GM23248 (cell line): ENCODE measurements at regions not wholly inside any gene's neighbourhood (a gene's known extent, or its start where the extent isn't known, plus 50 kb on each side); places are given as distances from the start of the nearest gene placed in this dataset.

ENCODE experiments used
- DNase-seq: peaks from one replicate; pipeline ENCODE4 v3.0.0-alpha.2; 2015
- H2AFZ ChIP-seq: fragments of 200-600 bp; sonication (generic); 2 replicates; pipeline ENCODE4 v1.6.1; 2016; ENCODE audit warnings: antibody characterized with exemption
- H3F3A ChIP-seq: fragments of 200-600 bp; sonication (generic); 2 replicates; pipeline ENCODE4 v1.6.1; 2016; ENCODE audit warnings: mild to moderate bottlenecking, antibody characterized with exemption, mixed run types; ENCODE audit not compliant: insufficient read depth
- H3K27ac ChIP-seq: fragments of 200-600 bp; sonication (generic); 2 replicates; pipeline ENCODE4 v1.5.1; 2016; ENCODE audit warnings: mild to moderate bottlenecking
- H3K27me3 ChIP-seq: fragments of 200-600 bp; sonication (generic); replicated peaks from 2 replicates; pipeline ENCODE4 v1.6.1; 2016; ENCODE audit warnings: mild to moderate bottlenecking; ENCODE audit not compliant: insufficient read depth
- H3K36me3 ChIP-seq: fragments of 200-600 bp; sonication (generic); 2 replicates; pipeline ENCODE4 v1.6.1; 2016; ENCODE audit warnings: low read depth, mild to moderate bottlenecking
- H3K4me1 ChIP-seq: fragments of 200-600 bp; sonication (generic); 2 replicates; pipeline ENCODE4 v1.6.1; 2016; ENCODE audit warnings: mild to moderate bottlenecking; ENCODE audit not compliant: insufficient read depth
- H3K4me2 ChIP-seq: fragments of 200-600 bp; sonication (generic); one replicate; pipeline ENCODE4 v1.6.1; 2016; ENCODE audit warnings: mild to moderate bottlenecking; ENCODE audit not compliant: unreplicated experiment
- H3K4me3 ChIP-seq: fragments of 200-600 bp; sonication (generic); 2 replicates; pipeline ENCODE4 v1.5.1; 2016; ENCODE audit warnings: mild to moderate bottlenecking
- H3K79me2 ChIP-seq: fragments of 200-600 bp; sonication (generic); 2 replicates; pipeline ENCODE4 v1.6.1; 2016; ENCODE audit warnings: mild to moderate bottlenecking; ENCODE audit not compliant: insufficient read depth
- H3K9ac ChIP-seq: fragments of 200-600 bp; sonication (generic); 2 replicates; pipeline ENCODE4 v1.6.1; 2016; ENCODE audit warnings: mild to moderate bottlenecking
- H3K9me2 ChIP-seq: fragments of 200-600 bp; sonication (generic); 2 replicates; pipeline ENCODE4 v1.6.1; 2016; ENCODE audit warnings: mixed run types, mild to moderate bottlenecking, moderate library complexity; ENCODE audit not compliant: insufficient read depth
- H3K9me3 ChIP-seq: fragments of 200-600 bp; sonication (generic); one replicate; pipeline ENCODE4 v1.6.1; 2017; ENCODE audit warnings: low read depth
- H4K20me1 ChIP-seq: fragments of 200-600 bp; sonication (generic); 2 replicates; pipeline ENCODE4 v1.6.0; 2016; ENCODE audit not compliant: insufficient read depth
- EZH2 ChIP-seq: fragments of 200-600 bp; sonication (generic); IDR thresholded peaks from 2 replicates; pipeline ENCODE4 v1.6.1; 2018; ENCODE audit warnings: antibody characterized with exemption, mild to moderate bottlenecking; ENCODE audit not compliant: insufficient read depth, poor library complexity, severe bottlenecking
- EZH2phosphoT487 ChIP-seq: fragments of 200-600 bp; sonication (generic); IDR thresholded peaks from 2 replicates; pipeline ENCODE4 v1.6.1; 2018; ENCODE audit warnings: antibody characterized with exemption, moderate library complexity, mild to moderate bottlenecking, low read depth; ENCODE audit not compliant: insufficient read depth
- WGBS, 2 experiments: methylation state at CpG; one replicate each; pipeline ENCODE4 v1.1.6; 2015 to 2017; ENCODE audit warnings: low lambda C conversion rate in 2 of 2, low coverage in 1 of 2; ENCODE audit errors: missing lambda C conversion rate in 2 of 2; 5-methylcytosine and 5-hydroxymethylcytosine counted together
- in situ Hi-C: fragments of 300-500 bp; cut with MboI; formaldehyde crosslinking; loops from 2 replicates; pipeline ENCODE4 v1.15.0; 2020

DNA sequence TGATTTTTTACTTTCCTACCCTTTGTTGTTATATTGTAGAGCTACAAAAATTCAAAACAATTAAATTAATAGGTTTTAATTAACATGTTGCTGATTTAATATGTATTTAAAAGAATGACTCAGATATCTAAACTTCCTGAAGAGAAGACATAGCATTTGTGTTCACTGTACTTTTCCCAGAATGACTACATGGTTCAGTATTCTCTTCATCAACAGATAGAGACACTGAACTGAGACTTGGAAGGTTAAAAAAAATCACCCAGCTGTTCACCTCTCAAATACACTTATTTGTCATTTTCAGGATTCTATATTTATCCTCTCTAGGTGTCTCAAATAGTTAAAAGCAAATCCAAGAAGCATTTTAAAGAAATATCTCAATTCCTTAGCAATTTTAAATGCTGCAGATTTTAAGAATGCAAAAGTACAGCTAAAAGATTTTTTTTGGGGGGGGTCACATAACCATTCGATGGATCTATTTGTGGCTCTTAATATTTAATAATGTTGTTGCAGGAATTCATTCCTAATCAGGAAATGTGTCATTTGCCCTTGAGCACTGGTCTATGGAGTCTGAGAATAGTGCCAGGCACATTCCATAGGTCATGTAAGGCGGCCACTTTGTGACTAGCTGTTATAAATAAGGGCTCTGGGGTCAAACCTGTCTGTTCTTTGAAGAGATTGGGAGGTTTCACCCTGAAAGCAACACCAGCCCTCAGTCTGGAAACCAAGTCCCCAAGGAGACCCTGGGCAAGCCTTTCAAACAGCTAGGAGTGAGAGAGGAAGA, 463.1 kb downstream of the NR2F1-AS1 start:
- Histone ChIP-seq H3K27me3 (no peaks in the 10 kb centered on the region), H3F3A (no peaks in the 10 kb centered on the region), H3K9me3 (no peaks in the 10 kb centered on the region), H3K79me2 (no peaks in the 10 kb centered on the region), H3K9ac (no peak overlapping the region), H3K9me2 (no peaks in the 10 kb centered on the region; the same call in 1 of the 2 replicates), H2AFZ (no peak overlapping the region), H4K20me1 (no peaks in the 10 kb centered on the region), H3K4me1 (peaks cover 13% of the 10 kb centered on the region), H3K27ac (no peak overlapping the region), H3K4me2 (peak overlapping the region; percentile 32), H3K36me3 (no peaks in the 10 kb centered on the region), H3K4me3 (no peak overlapping the region)
- no peak for TF ChIP-seq EZH2
- TF ChIP-seq EZH2phosphoT487: no peak
- in situ Hi-C loops: no loop called here
- peak; percentile 39 for DNase-seq
- 67 to 68% methylated on average over 2 of the region's 2 CpGs for WGBS, 2 experiments

DNA sequence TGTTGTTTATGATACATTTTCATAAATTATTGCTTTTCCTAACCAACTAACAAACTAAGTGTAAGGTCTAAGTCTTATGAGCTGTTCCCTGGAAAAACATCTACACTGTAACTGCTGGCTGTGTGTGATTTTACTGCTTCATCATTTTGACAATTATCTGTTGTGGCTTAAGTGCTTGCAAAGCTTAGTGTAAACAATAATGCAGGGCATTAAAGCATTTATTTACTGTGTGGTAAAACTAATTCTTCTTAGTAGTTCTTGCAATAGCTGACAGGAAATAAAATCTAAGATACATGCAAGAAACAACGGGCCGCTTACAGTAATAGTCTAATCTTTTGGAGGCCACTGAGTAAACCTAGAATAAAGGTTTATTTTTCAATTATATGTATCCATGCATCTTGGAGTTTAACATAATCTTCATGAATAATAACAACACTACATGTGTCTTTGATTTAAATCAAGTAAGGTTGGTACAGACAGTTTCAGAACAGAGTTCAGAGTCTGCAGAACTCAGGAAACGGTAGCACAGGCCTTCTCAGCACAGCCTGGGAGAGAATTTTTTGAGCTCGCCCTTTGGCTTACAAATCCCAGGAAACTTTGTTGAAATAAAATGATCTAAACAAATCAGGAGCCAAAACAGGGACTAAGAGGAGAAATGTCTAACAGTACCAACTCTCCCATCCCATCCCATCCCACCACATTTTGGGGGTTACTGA, 473.1 kb downstream of the NR2F1-AS1 start:
- Histone ChIP-seq H3K4me2 (no peak overlapping the region), H3K36me3 (no peaks in the 10 kb centered on the region), H3K27me3 (no peaks in the 10 kb centered on the region), H3K9ac (no peak overlapping the region), H2AFZ (no peak overlapping the region), H3F3A (no peaks in the 10 kb centered on the region), H4K20me1 (no peaks in the 10 kb centered on the region), H3K9me3 (no peaks in the 10 kb centered on the region), H3K79me2 (no peaks in the 10 kb centered on the region), H3K27ac (no peak overlapping the region), H3K4me3 (no peak overlapping the region), H3K9me2 (no peaks in the 10 kb centered on the region), H3K4me1 (no peaks in the 10 kb centered on the region)
- in situ Hi-C loops: no loop called here
- 88 to 90% methylated on average over 4 of the region's 4 CpGs for WGBS, 2 experiments
- DNase-seq: no peak
- TF ChIP-seq EZH2phosphoT487: no peak
- no peak for TF ChIP-seq EZH2

DNA sequence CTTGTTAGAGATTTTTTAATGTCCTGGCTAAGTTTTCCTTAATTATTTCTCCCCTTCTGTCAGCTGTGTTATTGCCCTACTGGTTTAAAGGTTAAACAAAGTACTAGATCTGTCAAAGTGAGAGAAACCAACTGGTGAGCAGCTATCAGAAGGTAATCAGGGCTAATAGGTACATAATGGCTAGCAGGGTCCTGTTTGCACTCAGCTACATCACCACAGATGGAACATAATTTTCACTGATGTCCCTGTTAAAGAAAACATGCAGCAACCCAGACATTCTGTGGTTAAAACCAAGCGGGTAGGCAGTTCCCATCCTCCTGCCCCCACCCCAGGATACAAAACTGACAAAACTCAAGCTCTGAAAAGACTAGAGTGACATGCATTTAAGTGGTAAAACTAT, 473.9 kb downstream of the NR2F1-AS1 start:
- no peak overlapping the region for H3K4me2 ChIP-seq
- H3K9me3 ChIP-seq: no peaks in the 10 kb centered on the region
- H3F3A ChIP-seq: no peaks in the 10 kb centered on the region
- TF ChIP-seq EZH2phosphoT487 (no peak), EZH2 (no peak)
- in situ Hi-C loops: no loop called here
- 100% methylated on average over 1 of the region's 1 CpG for WGBS, 2 experiments
- no peak overlapping the region for H2AFZ ChIP-seq
- H4K20me1 ChIP-seq: no peaks in the 10 kb centered on the region
- H3K9ac ChIP-seq: no peak overlapping the region
- H3K9me2 ChIP-seq: no peaks in the 10 kb centered on the region
- H3K27ac ChIP-seq: no peak overlapping the region
- no peak overlapping the region for H3K4me3 ChIP-seq
- H3K4me1 ChIP-seq: no peaks in the 10 kb centered on the region
- H3K27me3 ChIP-seq: no peaks in the 10 kb centered on the region
- no peak for DNase-seq
- H3K36me3 ChIP-seq: no peaks in the 10 kb centered on the region
- H3K79me2 ChIP-seq: no peaks in the 10 kb centered on the region

DNA sequence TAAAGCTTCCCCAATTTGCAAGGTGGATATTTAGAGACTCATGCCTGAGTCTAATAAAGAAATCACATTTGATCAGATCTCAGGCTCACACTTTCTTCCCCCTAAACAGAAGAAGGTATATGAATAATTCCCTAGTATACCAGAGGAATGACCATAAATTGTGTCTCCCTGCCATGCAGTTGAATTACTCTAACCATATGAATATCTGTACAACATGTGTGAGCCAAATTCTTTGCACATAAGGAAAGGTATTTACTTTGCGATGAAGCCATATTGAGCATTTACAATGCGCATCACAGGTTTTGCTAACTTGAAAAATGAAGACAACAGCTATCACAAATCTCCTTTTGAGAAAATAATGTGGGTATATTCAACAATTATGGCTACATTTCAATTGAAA, 479.4 kb downstream of the NR2F1-AS1 start:
- Histone ChIP-seq H3F3A (peaks cover 17% of the 10 kb centered on the region; the same call in 1 of the 2 replicates), H3K27ac (peak overlapping the region; percentile 5; the same call in 1 of the 2 replicates), H3K79me2 (no peaks in the 10 kb centered on the region), H3K36me3 (no peaks in the 10 kb centered on the region), H3K27me3 (no peaks in the 10 kb centered on the region), H3K4me1 (peaks cover 19% of the 10 kb centered on the region), H4K20me1 (no peaks in the 10 kb centered on the region), H3K4me2 (no peak overlapping the region), H3K9ac (no peak overlapping the region), H3K9me2 (no peaks in the 10 kb centered on the region), H3K4me3 (no peak overlapping the region), H2AFZ (peak overlapping the region; percentile 7; the same call in 1 of the 2 replicates), H3K9me3 (no peaks in the 10 kb centered on the region)
- WGBS, 2 experiments: 82 to 84% methylated on average over 2 of the region's 2 CpGs
- DNase-seq: no peak
- in situ Hi-C loops: no loop called here
- TF ChIP-seq EZH2 (no peak), EZH2phosphoT487 (no peak)
